ENCODE measurements at regions not wholly inside any gene's neighbourhood (a gene's known extent, or its start where the extent isn't known, plus 50 kb on each side); places are given as distances from the start of the nearest gene placed in this dataset.

GRCh38 chr13:111620586-111620985 lies 300.1 kb downstream of the TEX29 start:
- TF ChIP-seq POLR2A (IDR thresholded peaks at IDR 0.05) (no peak), EP300 (IDR thresholded peaks at IDR 0.05) (no peak), CTCF (IDR thresholded peaks at IDR 0.05) (no peak)
- no peak overlapping the region for H3K27ac ChIP-seq
- no peaks in the 10 kb centered on the region for H3K27me3 ChIP-seq
- 82 to 83% (median 82%) methylated on average over 9 of the region's 9 CpGs for WGBS, 3 donors
- no peaks in the 10 kb centered on the region for H3K9me3 ChIP-seq
- no peaks in the 10 kb centered on the region for H3K36me3 ChIP-seq
- no peaks in the 10 kb centered on the region for H3K4me1 ChIP-seq (ENCODE audit: insufficient read depth)
- no peak overlapping the region for H3K4me3 ChIP-seq
- no peak for DNase-seq
- intact Hi-C loops (cut with DNase I), result loop anchor here in 1 of 4 donors (2.0 kb wide), 1 partner anchor 54 kb away; no protein-coding TSS in a partner anchor

GRCh38 chr13:111621164-111621563 lies 300.7 kb downstream of the TEX29 start:
- H3K4me1 ChIP-seq (ENCODE audit: insufficient read depth), result no peaks in the 10 kb centered on the region
- no peak overlapping the region for H3K4me3 ChIP-seq
- WGBS, 3 donors, result 88 to 93% (median 90%) methylated on average over 5 of the region's 5 CpGs
- no peak for DNase-seq
- TF ChIP-seq EP300 (IDR thresholded peaks at IDR 0.05) (no peak), CTCF (IDR thresholded peaks at IDR 0.05) (no peak), POLR2A (IDR thresholded peaks at IDR 0.05) (no peak)
- intact Hi-C loops (cut with DNase I), result loop anchor here in 1 of 4 donors (2.0 kb wide), 1 partner anchor 54 kb away; no protein-coding TSS in a partner anchor
- no peaks in the 10 kb centered on the region for H3K9me3 ChIP-seq
- H3K27ac ChIP-seq, result no peak overlapping the region
- H3K36me3 ChIP-seq, result no peaks in the 10 kb centered on the region
- H3K27me3 ChIP-seq, result no peaks in the 10 kb centered on the region

GRCh38 chr13:111622051-111622531 lies 301.6 kb downstream of the TEX29 start:
- Histone ChIP-seq H3K27ac (no peak overlapping the region), H3K36me3 (no peaks in the 10 kb centered on the region), H3K27me3 (no peaks in the 10 kb centered on the region), H3K9me3 (no peaks in the 10 kb centered on the region), H3K4me3 (no peak overlapping the region), H3K4me1 (ENCODE audit: insufficient read depth) (no peaks in the 10 kb centered on the region)
- DNase-seq, result no peak
- intact Hi-C loops (cut with DNase I), result no loop called here
- TF ChIP-seq CTCF (IDR thresholded peaks at IDR 0.05) (no peak), EP300 (IDR thresholded peaks at IDR 0.05) (no peak), POLR2A (IDR thresholded peaks at IDR 0.05) (no peak)
- WGBS, 3 donors, result 89 to 94% (median 91%) methylated on average over 17 to 21 of the region's 21 CpGs

GRCh38 chr13:111623208-111623607 lies 302.8 kb downstream of the TEX29 start:
- WGBS, 3 donors, result 75 to 87% (median 81%) methylated on average over 20 of the region's 20 CpGs
- no peak for TF ChIP-seq EP300 (IDR thresholded peaks at IDR 0.05)
- no peak for TF ChIP-seq POLR2A (IDR thresholded peaks at IDR 0.05)
- no peak for TF ChIP-seq CTCF (IDR thresholded peaks at IDR 0.05)
- no peak overlapping the region for H3K4me3 ChIP-seq
- no peaks in the 10 kb centered on the region for H3K4me1 ChIP-seq (ENCODE audit: insufficient read depth)
- H3K36me3 ChIP-seq, result no peaks in the 10 kb centered on the region
- intact Hi-C loops (cut with DNase I), result no loop called here
- no peak overlapping the region for H3K27ac ChIP-seq
- no peaks in the 10 kb centered on the region for H3K9me3 ChIP-seq
- no peak for DNase-seq
- H3K27me3 ChIP-seq, result no peaks in the 10 kb centered on the region

Measured in ovary (tissue), 7 donors.